SU-DHL-6 (cell line): ENCODE measurements at regions not wholly inside any gene's neighbourhood (a gene's known extent, or its start where the extent isn't known, plus 50 kb on each side); places are given as distances from the start of the nearest gene placed in this dataset.

Source experiments
- EZH2phosphoT487 ChIP-seq: fragments of 200-600 bp; sonication (generic), shearing (Covaris generic); conservative IDR thresholded peaks from 2 replicates; pipeline ENCODE4 v1.6.1; 2018; ENCODE audit warnings: mild to moderate bottlenecking, antibody characterized with exemption, low read length, moderate library complexity, mixed read lengths
- TF ChIP-seq, protein P1 (sequence below): fragments of 200-600 bp; sonication (generic); IDR thresholded peaks from one replicate; pipeline ENCODE4 v1.5.1; 2017; ENCODE audit warnings: antibody characterized with exemption, mild to moderate bottlenecking, low read length, moderate library complexity; ENCODE audit not compliant: insufficient read depth, poor library complexity, severe bottlenecking

DNA sequence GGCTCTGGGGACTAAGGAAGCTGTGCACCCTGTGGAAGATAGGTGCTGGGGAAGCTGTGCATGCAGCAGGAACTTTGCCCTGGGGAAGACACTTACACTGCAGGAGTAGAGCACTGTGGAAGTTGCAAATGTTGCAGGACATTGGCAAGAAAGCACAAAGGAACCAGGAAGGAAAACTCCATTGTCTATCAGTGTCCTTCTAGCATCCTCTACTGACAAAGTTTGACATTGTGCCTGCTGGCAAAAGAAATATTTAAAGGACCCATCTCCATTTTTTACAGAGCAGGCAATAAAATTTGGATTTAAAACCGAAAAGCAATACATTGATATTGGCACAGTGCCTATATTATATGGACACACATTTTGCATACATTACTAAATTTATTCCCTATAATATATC is 394.1 kb downstream of the PBX1 start:
- TF ChIP-seq, protein P1, sequence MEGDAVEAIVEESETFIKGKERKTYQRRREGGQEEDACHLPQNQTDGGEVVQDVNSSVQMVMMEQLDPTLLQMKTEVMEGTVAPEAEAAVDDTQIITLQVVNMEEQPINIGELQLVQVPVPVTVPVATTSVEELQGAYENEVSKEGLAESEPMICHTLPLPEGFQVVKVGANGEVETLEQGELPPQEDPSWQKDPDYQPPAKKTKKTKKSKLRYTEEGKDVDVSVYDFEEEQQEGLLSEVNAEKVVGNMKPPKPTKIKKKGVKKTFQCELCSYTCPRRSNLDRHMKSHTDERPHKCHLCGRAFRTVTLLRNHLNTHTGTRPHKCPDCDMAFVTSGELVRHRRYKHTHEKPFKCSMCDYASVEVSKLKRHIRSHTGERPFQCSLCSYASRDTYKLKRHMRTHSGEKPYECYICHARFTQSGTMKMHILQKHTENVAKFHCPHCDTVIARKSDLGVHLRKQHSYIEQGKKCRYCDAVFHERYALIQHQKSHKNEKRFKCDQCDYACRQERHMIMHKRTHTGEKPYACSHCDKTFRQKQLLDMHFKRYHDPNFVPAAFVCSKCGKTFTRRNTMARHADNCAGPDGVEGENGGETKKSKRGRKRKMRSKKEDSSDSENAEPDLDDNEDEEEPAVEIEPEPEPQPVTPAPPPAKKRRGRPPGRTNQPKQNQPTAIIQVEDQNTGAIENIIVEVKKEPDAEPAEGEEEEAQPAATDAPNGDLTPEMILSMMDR = no peak
- TF ChIP-seq EZH2phosphoT487 = no peak
